ENCODE measurements at regions not wholly inside any gene's neighbourhood (a gene's known extent, or its start where the extent isn't known, plus 50 kb on each side); places are given as distances from the start of the nearest gene placed in this dataset.

- no peak for DNase-seq (ENCODE audit: low read depth in 2 of 2)
- no peak for TF ChIP-seq CTCF (IDR thresholded peaks at IDR 0.05; ENCODE audit: low read depth, low read length)
- H3K4me3 ChIP-seq (replicated peaks in 1 of 2; ENCODE audit: low read depth in 2 of 2, low read length in 2 of 2): no peak overlapping the region
Measured at GRCh38 chr6:151680846-151681432, 126.5 kb upstream of the ESR1 start.

- no peak for TF ChIP-seq CTCF (IDR thresholded peaks at IDR 0.05; ENCODE audit: low read depth, low read length)
- DNase-seq (ENCODE audit: low read depth in 2 of 2): peak; percentile 45 to 50
- peak overlapping the region in 1 of 2 donors; percentile 10 for H3K4me3 ChIP-seq (replicated peaks in 1 of 2; ENCODE audit: low read depth in 2 of 2, low read length in 2 of 2)
Measured at GRCh38 chr6:151681433-151682059, 125.9 kb upstream of the ESR1 start.

- no peak overlapping the region for H3K4me3 ChIP-seq (replicated peaks in 1 of 2; ENCODE audit: low read depth in 2 of 2, low read length in 2 of 2)
- no peak for DNase-seq (ENCODE audit: low read depth in 2 of 2)
- TF ChIP-seq CTCF (IDR thresholded peaks at IDR 0.05; ENCODE audit: low read depth, low read length): no peak
Measured at GRCh38 chr6:151682251-151682650, 125.2 kb upstream of the ESR1 start.

- no peak for DNase-seq (ENCODE audit: low read depth in 2 of 2)
- TF ChIP-seq CTCF (IDR thresholded peaks at IDR 0.05; ENCODE audit: low read depth, low read length): no peak
- H3K4me3 ChIP-seq (replicated peaks in 1 of 2; ENCODE audit: low read depth in 2 of 2, low read length in 2 of 2): no peak overlapping the region
Measured at GRCh38 chr6:151682922-151683321, 124.6 kb upstream of the ESR1 start.

GRCh38 chr6:151683381-151683780 is 124.1 kb upstream of the ESR1 start:
- no peak for TF ChIP-seq CTCF (IDR thresholded peaks at IDR 0.05; ENCODE audit: low read depth, low read length)
- no peak for DNase-seq (ENCODE audit: low read depth in 2 of 2)
- H3K4me3 ChIP-seq (replicated peaks in 1 of 2; ENCODE audit: low read depth in 2 of 2, low read length in 2 of 2): no peak overlapping the region

GRCh38 chr6:151689499-151690201 is 117.8 kb upstream of the ESR1 start:
- TF ChIP-seq CTCF (IDR thresholded peaks at IDR 0.05; ENCODE audit: low read depth, low read length): no peak
- DNase-seq (ENCODE audit: low read depth in 2 of 2): no peak
- no peak overlapping the region for H3K4me3 ChIP-seq (replicated peaks in 1 of 2; ENCODE audit: low read depth in 2 of 2, low read length in 2 of 2)
